ENCODE measurements at regions not wholly inside any gene's neighbourhood (a gene's known extent, or its start where the extent isn't known, plus 50 kb on each side); places are given as distances from the start of the nearest gene placed in this dataset.

DNA sequence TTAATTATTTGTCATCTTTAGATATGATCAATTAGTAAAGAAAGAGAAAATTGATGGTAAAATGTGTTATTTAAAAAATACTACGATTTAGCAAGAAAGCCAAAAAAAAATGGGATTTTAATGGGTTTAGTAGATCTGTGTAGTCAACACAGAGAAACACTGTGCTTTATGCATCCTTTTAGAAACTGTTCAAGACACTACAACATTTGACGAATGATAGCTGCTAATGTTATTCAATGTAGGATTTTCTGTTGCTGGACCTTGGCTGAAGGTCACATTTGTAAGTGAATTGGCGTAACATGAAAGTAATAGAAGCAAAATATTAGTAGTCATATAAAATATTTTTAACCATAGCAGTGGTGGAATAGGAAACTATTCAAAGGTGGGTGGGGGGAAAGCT lies 1293.9 kb downstream of the NCAM2 start:
- TF ChIP-seq SIN3A (IDR thresholded peaks at IDR 0.05; ENCODE audit: borderline replicate concordance, insufficient read depth, low read length) (no peak), TAF1 (IDR thresholded peaks at IDR 0.05; ENCODE audit: borderline replicate concordance, insufficient read depth, low read length) (no peak), POLR2AphosphoS5 (IDR thresholded peaks at IDR 0.05; ENCODE audit: low read depth, low read length) (no peak)
